ENCODE measurements at regions not wholly inside any gene's neighbourhood (a gene's known extent, or its start where the extent isn't known, plus 50 kb on each side); places are given as distances from the start of the nearest gene placed in this dataset.

DNA sequence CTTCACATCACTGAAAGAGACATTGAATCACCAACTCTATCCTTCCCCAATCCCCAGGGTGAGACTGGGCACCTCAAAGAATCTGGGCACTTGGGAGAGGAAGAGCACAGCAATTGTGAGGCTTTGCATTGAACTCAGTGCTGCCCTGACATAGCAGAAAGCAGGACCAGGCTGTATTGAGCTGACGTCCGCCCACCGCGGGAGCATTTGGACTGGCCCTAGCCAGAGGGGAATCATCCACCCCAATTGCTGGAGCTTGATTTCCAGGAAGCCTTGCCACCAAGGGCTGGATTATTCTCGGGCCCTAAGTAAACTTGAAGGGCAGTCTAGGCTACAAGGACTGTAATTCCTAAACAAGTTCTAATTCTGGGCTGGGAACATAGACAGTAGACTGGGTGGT lies 416.3 kb upstream of the PHF14 start:
- TF ChIP-seq, protein P1, sequence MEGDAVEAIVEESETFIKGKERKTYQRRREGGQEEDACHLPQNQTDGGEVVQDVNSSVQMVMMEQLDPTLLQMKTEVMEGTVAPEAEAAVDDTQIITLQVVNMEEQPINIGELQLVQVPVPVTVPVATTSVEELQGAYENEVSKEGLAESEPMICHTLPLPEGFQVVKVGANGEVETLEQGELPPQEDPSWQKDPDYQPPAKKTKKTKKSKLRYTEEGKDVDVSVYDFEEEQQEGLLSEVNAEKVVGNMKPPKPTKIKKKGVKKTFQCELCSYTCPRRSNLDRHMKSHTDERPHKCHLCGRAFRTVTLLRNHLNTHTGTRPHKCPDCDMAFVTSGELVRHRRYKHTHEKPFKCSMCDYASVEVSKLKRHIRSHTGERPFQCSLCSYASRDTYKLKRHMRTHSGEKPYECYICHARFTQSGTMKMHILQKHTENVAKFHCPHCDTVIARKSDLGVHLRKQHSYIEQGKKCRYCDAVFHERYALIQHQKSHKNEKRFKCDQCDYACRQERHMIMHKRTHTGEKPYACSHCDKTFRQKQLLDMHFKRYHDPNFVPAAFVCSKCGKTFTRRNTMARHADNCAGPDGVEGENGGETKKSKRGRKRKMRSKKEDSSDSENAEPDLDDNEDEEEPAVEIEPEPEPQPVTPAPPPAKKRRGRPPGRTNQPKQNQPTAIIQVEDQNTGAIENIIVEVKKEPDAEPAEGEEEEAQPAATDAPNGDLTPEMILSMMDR (conservative IDR thresholded peaks at IDR 0.05; ENCODE audit: low read depth, low read length): no peak
- TF ChIP-seq MAZ (IDR thresholded peaks at IDR 0.05; ENCODE audit: borderline replicate concordance, low read depth, low read length): no peak
- TF ChIP-seq POLR2A (IDR thresholded peaks at IDR 0.05; ENCODE audit: low read depth, low read length): no peak
- TF ChIP-seq CEBPB (IDR thresholded peaks at IDR 0.05; ENCODE audit: low read depth, low read length): no peak
- no peak for TF ChIP-seq RCOR1 (IDR thresholded peaks at IDR 0.05; ENCODE audit: insufficient replicate concordance, low read length)
- no peak for TF ChIP-seq RFX5 (IDR thresholded peaks at IDR 0.05; ENCODE audit: low read depth, low read length)
- TF ChIP-seq, protein P2, sequence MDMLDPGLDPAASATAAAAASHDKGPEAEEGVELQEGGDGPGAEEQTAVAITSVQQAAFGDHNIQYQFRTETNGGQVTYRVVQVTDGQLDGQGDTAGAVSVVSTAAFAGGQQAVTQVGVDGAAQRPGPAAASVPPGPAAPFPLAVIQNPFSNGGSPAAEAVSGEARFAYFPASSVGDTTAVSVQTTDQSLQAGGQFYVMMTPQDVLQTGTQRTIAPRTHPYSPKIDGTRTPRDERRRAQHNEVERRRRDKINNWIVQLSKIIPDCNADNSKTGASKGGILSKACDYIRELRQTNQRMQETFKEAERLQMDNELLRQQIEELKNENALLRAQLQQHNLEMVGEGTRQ (IDR thresholded peaks at IDR 0.05; ENCODE audit: low read depth, low read length): no peak

Measured in IMR-90 (cell line).